Glomerular endothelial cell (primary cell): ENCODE measurements at regions not wholly inside any gene's neighbourhood (a gene's known extent, or its start where the extent isn't known, plus 50 kb on each side); places are given as distances from the start of the nearest gene placed in this dataset.
"Not testable (repeated sequence)": the region's sequence is repeated elsewhere in the genome, so short reads cannot be mapped to it uniquely, and the experiment has no call there.

ENCODE experiments used
- DNase-seq: peaks from one replicate; pipeline ENCODE4 v3.0.0-alpha.2; 2011; ENCODE audit warnings: low read depth, low spot score; ENCODE audit errors: extremely low read depth

DNA sequence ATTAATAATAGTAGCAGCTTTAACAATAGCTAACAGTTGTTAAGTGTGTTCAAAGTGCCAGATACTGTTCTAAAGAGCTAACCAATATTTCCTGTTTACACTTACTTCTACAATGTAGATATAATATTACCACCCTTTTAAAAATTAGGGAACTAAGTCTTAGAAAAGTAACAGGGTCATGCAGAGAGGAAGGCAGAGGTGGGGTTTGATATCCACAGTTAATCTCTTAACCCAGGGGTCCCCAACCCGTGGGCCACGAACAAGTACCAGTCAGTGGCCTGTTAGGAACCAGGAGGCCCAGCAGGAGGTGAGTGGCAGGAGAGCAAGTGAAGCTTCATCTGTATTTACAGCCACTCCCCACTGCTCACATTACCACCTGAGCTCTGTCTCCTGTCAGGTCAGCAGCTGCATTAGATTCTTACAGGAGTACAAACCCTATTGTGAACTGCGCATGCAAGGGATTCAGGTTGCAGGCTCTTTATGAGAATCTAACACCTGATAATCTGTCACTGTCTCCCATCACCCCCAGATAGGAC lies 89.1 kb downstream of the ACTL7B start:
- DNase-seq, result no peak

DNA sequence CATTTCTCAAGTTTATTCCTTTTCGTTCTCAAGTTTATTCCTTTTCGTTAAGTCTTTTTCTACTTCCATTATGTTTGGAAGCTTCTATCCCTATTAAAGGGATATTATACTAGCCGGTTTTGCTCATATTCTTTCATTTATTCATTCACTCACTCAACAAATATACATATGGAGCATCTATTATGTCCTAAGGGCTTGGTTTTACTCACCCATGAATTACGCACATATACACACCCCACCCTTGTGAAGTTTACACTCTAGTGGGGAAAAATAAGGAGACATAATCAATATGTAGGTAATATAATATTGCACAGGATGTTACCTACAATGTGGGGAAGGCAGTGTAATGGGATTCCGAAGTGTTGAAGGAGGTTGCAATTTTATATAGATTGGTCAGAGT lies 90.5 kb downstream of the ACTL7B start:
- no peak for DNase-seq

DNA sequence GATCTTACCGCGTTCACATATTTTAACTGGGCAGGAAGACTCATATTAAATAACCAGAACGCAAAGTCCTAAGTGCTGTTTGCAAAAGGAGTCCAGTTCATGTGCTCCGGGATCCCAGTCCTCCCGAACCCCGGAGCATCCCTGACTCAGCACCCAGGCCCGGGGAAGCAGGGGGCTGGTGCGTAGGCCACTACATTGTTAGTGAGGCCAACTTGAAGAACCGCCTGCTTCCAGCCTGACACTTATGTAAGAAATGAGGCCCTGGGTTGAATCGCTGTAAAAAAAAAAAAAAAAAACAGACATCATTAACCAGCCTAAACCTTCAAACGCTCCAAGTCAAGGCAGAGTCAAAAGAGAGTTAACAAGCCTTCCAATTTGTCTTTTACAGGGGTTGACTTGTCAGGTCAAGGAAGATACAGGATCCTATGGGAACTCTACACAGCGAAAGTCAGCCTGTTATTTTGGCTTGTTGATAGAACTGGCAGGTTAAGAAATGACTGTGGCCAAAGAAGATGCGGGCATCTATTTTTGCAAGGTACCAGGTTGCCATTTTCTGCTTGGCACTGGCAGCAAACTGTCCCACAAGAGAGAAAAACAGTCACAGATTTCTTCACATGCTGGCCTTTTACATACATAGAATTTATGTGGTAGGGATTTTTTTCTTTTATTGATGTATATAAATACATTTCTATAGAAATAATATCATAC lies 93.3 kb downstream of the ACTL7B start:
- no peak for DNase-seq

DNA sequence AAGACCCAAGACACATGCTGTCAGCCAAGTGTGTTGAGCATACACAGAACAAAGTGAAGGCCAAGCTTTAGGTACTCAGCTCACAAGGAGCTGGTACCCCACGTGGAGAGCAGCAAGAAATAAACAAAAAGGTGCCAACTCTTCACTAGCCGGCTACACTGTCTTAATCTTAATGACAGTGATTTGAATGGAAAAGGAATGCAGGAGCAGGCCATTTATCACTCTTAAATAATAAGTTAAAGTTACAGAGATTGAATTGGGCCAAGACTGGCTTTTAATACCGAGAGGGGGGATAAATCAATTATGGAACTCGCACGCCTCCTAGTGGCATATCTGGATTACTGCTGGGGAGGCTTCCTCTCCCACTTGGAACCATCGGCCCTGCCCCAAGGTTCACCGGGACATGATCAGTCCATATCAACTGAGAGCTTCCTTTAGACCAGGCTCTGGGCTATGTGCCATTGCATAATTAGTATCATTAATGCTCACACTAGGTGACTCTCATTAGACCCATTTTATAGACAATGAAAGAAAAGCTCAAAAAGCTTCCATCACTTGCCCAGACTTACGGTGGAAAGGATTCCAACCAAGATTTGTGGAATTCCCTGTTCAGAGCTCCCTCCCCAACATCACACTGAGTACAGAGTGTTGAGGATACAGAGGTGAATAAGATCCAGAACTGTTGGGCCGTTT lies 94.0 kb downstream of the ACTL7B start:
- peak; percentile 9 for DNase-seq

DNA sequence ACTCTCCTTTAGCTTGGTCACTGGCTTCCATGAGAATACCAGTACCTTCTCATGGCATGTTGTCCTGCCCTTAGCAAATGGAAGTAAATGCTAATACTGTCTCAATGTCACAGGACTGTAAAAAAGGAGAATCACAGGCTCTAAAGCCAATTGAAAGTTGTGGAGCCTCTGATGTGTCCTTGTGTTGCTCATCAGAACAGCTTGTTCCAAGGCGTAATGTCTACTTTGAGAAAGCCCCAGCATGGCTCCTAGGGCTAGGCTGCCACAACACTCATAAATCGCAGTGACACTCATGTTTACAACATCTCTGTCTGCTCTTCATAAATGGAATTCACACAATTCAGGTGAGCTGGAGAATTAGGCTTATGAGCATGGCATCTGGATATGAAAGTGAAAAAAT lies 94.9 kb downstream of the ACTL7B start:
- DNase-seq, result no peak

DNA sequence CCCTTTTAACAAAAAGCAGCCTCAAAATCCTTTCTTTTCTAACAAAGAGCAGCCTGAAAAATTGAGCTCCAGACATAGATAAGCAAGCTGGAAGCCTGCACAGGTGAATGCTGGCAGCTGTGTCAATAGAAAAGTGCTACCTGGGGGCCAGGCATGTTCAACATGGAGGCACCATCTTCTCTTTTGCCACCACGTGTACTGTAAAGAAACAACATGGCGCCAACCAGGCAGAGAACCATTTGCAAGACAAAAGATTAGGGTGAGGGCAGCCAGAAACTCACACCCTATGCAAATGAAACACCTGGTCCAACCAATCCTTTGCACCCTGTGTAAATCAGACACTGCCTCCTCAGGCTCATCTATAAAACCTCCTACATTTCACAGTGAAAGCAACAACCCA lies 96.0 kb downstream of the ACTL7B start:
- no peak for DNase-seq

DNA sequence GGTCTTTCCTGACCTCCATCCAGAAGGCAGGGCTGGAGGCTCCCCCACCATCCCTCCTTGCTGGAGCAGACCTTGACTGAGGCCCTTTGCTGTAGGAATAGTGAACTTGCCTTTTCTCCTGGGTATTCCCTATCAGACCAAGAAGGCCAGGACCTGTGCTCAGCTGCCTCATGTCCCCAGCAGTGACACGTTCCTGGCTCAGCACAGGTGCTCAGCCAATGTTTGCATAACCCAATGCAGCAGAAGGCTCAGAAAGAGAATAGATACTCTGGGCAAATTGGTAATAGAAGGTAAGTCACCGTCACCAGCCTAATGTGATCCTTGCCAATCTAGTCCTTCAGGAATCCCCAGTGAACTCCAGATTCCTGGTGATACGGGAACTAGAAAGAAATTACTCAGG lies 96.4 kb downstream of the ACTL7B start:
- DNase-seq, result no peak

DNA sequence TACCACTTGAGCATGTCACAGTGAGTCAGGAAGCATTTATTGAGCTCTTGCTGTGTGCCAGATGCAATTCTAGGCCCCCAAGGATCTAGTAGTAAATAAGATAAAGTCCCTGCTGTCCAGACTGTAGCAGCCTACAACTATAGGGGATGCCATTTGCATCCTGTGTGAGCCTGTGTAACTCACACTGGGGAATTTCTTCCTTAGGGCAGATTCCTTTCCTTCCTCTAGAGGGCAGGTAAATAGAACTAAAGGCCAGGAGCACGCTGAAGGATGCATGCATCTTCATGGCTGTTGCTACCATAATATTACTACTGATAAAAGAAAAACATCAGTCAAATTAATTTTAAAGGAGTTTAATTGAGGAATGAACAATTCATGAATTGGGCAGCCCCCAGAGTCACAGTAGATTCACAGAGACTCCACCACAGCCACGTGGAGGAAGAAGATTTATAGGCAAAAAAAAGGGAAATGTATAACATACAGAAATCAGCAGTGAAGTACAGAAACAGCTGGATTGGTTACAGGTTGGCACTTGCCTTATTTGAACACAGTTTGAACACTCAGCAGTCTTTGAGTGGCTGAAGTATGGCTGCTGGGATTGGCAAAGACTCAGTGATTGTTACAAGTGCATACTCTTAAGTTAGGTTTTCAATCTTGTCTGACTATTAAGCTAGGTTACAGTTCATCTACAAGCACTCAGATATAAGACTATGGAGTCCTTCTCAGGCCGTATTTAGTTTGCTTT lies 98.9 kb downstream of the ACTL7B start:
- no peak for DNase-seq

DNA sequence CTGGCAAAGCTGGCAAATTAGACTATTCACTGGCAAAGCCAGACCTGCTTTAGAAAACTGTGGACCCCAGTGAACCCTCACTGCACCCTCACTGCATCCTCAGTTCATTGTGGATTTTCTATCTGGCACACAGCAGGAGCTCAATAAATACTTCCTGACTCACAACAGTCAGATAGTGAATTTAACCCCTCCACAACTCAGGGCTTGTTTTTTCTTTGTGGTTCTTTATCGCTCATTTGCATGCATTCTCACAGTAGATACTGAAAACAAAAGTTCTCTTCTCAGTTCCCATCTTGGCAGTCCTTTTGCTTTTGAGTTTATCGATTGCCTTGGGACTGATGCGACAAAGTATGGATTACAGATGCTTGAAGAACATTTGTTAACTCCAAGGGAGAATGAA lies 99.8 kb downstream of the ACTL7B start:
- no peak for DNase-seq

DNA sequence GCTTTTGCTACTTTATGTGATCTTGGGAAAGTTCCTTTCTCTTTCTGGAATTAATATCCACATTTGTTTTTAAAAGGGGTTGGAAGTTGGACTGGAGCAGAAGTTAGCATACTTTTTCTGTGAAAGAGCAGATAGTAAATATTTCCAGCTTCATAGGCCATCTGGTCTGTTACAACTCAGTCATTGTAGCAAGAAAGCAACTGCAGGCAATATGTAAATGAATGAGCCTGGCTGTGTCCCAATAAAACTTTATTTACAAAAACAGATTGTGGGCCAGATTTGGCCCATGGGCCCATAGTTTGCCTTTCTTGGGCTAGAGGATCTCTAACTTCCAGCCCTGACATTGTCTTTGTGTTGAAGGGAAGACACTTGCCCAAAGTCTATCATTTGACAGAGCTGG lies 104.4 kb downstream of the ACTL7B start:
- DNase-seq, result no peak

DNA sequence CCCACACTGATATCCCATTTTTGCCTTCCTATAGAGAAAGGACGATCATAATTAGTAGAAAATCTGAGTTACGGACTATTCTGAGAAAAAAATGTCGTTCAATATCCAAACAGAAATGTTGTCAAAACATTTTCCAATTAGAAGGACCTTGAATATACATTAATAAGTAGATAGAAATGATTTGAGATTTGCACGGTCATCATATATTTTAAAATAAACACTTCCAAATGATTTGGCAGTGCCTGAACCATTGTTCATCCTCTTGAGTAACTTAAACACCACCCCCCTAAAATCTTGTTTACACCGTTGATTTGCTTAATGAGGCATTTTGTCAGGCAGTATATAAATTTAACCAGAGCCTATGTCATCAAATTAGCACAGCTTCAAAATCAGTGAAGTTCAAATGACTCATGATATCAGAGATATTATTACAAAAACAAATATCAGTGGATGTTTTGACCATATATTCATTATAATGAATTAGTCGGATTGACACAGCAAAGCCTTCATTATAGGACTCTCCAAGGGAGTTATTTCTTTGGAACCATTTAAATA lies 105.0 kb downstream of the ACTL7B start:
- DNase-seq, result no peak

DNA sequence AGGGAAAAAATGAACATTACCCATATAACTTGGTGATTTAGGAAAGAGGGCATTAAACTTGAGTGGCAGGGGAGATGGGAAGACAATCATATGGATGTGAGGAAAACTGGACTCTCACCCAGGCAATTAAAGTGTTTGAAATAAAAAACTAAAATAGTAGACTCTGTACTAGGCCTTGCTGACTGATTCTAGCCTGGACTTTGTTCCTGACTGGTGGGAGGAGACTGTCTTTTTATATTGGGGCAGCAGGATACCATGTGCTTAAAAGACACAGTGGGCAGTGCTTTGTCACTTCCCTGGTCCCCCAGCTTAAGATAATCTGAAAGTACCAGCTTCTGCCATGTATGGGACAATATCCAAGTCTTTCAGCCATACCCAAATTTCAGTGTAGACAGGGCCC lies 107.0 kb downstream of the ACTL7B start:
- DNase-seq, result no peak

DNA sequence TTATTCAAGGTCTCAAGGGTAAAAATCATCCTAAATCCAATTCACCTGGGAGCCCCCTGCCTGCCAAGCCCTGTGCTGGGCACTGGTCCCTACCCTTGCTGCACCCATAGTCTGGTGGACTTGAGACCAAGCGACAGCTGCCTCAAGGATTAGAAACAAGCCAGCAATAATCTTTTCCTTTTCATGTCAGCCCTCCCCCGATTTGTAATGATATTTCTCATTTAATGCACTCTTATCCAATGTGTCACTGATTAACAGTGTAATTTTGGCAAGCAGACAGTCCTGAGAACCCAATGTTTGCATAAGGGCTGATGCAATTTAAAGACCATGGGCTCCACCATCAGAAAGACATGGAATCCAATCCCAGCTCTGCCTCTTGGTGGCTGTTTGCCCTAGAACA lies 108.9 kb downstream of the ACTL7B start:
- no peak for DNase-seq

DNA sequence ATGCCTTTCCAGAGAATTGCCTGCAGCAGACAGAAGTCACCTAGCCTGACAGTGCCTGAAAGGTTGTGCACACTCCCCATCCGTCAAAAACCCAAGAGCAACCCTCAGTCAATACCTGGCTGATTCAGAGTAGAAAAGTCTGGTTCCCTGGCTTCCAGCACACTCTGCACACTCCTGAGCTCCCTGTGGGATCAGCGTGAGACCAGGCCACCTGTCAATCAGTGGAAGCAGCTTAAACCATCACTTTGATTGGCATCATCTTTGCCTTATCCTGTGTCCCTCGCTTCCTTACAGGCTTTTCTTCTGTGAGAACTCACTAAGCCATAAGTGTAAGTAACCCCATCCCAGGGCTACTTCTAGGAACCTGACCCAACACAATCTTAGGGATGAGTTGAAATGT lies 109.8 kb downstream of the ACTL7B start:
- DNase-seq, result no peak

DNA sequence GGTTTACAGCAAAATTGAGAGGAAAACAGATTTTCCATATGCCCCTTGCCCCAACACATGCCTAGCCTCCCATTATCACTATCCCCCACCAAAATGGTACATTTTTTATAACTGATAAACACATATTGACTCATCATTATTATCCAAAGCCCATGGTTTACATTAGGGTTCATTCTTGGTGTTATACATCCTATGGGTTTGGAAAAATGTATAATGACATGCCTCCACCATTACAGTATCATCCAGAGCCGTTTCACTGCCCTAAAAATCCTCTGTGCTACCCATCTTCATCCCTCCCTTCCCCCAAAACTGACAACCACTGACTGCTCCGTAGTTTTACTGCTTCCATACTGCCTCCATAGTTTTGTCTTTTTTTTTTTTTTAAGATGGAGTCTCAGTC lies 111.1 kb downstream of the ACTL7B start:
- DNase-seq, result no peak

DNA sequence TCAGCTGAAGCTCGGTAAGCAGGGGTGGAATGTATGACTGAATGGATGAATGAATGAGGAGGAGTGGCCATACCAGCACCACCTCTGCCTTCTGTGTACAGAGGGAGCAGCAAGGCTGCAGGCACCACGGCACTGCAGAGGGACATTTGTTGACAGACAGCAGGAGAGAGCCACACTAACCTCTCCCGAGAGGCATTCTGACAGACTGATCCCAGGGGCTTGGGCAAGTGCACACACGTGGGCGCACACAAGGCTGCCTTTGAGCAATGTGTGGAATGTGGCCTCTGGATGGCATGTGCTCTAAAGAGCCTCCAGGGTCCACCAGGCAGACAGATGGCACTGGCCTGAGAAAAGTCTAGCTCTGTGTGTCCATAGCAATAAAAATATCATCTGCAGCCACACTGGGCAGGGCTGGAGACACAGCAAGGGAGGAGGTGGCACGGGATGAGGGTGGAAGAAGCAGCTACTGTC lies 111.8 kb downstream of the ACTL7B start:
- no peak for DNase-seq

DNA sequence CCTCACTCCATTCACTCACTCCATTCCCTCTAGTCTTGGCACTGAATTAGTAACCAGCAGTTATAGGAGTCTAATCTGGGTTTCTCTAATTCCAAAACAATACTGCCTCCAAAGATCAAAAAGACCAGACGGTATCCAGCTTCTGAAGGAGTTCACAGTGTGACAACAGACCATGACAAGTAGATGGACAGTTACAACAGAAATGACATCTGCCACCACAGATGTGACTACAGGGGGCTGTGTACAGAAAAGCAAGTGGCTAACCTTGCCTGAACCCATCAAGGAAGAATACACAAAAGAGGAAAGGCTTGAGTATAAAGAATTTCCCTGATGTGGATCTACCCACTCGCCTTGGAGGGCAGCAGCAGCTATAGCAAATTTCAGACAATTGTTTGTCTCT lies 112.4 kb downstream of the ACTL7B start:
- DNase-seq, result no peak

DNA sequence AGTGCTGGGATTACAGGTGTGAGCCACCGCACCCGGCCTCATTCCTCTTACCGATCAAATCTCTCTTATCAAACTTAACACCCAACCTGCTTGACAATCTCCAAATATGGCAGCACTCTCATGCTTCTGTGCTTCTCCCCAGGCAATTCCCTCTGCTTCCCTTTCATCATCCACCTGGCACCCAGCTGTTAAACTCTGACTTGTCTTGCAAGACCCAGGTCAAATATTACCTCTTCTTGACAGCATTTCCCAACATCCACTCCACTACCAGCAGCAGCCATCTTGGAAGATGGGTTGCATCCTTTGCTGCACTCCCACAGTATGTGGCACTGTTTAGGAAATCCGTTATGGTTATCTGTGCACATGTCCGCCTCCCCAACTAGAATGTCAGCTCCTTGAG lies 113.6 kb downstream of the ACTL7B start:
- no peak for DNase-seq

DNA sequence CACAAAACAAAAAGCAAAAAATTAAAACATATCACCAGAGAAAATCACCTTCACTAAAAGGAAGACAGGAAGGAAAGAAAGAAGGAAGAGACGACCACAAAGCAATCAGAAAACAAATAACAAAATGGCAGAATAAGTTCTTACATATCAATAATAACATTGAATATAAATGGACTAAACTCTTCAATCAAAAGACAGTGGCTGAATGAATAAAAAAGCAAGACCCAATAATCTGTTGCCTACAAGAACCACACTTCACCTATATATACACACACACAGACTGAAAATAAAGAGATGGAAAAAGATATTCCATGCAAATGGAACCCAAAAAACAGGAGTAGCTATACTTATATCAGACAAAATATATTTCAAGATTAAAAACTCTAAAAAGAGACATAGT lies 124.5 kb downstream of the ACTL7B start:
- not testable (repeated sequence) for DNase-seq

DNA sequence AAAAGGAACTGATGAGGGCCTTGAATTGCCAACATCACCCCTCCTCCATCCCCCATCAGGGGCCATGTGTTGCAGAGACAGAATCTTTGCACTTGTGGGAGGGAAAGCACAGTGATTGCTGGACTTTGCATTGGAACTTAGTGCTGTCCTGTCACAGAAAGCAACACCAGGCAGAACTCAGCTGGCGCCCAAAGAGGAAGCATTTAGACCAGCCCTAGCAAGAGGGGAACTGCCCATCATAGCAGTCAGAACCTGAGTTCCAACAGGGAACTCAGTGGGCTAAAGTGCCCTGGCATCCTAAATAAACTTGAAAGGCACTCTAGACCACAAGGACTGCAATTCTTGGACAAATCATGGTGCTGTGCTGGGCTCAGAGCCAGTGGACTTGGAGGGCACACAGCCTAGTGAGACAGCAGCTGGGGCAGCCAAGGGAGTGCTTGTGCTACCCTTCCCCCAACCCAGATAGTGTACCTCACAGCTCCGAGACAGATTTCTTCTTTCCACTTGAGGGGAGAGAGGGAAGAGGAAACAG lies 128.1 kb downstream of the ACTL7B start:
- DNase-seq, result no peak

DNA sequence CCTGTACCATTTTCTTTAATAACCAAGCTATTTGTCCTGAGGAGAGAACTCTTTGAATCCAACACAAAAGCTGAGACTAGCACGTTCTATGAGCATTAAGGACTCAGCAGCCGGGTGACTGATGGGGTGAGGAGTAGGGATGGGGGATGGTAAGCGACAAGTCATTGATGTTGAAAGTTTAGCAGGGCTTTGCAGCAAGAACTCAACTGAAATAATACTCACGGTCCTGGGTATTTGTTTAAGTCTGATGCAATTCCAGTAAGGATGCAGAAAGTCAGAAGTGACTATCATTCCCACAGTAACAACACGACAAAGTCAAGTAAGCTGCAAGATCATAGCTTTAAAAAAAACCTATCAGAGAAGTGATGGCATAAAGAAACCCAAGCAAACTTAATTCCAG lies 131.1 kb downstream of the ACTL7B start:
- DNase-seq, result no peak
